ENCODE measurements at regions not wholly inside any gene's neighbourhood (a gene's known extent, or its start where the extent isn't known, plus 50 kb on each side); places are given as distances from the start of the nearest gene placed in this dataset.
"Not testable (repeated sequence)": the region's sequence is repeated elsewhere in the genome, so short reads cannot be mapped to it uniquely, and the experiment has no call there.

GRCh38 chr5:102098606-102099005, 197.5 kb downstream of the SLCO4C1 start:
- not testable (repeated sequence) for H3K4me3 Mint-ChIP-seq; H3K4me1 Mint-ChIP-seq; ATAC-seq (ENCODE audit: low read depth); H3K27me3 Mint-ChIP-seq; H3K27ac Mint-ChIP-seq; H3K9me3 Mint-ChIP-seq; H3K36me3 Mint-ChIP-seq; DNase-seq (ENCODE audit: low spot score in 2 of 2)

- DNase-seq (ENCODE audit: low spot score in 2 of 2): no peak
- peaks cover 5% of the 10 kb centered on the region for H3K9me3 Mint-ChIP-seq
- ATAC-seq (ENCODE audit: low read depth): no peak
Observed at GRCh38 chr5:102090770-102091169, 205.3 kb downstream of the SLCO4C1 start.

DNA sequence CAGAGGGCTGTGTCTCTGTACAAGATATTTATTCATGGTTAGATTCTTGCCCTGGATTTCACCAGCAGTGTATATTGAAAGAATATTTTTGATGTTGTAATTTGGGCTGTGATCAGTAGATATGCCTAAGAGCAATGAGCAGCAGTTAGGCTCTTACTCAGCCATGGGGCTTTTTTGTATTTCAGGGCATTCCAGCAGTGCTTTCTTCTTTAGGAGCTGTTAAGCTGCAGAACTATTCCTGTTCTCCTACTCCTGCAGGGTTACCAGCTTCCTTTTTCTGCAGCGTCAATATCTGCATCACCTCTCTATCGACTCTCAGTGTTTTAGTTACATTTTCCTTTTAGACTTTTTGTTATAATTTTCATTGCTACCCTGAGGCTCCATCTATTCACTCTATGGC, 206.2 kb downstream of the SLCO4C1 start:
- no peak for ATAC-seq (ENCODE audit: low read depth)

More at GRCh38 chr5:102090770-102091169, 205.3 kb downstream of the SLCO4C1 start:
- Mint-ChIP-seq H3K4me1 (no peaks in the 10 kb centered on the region), H3K36me3 (no peaks in the 10 kb centered on the region), H3K4me3 (no peak overlapping the region), H3K27ac (no peak overlapping the region), H3K27me3 (peaks cover 1% of the 10 kb centered on the region)

GRCh38 chr5:102087906-102088305, 208.2 kb downstream of the SLCO4C1 start:
- Mint-ChIP-seq H3K36me3 (no peaks in the 10 kb centered on the region), H3K27me3 (no peaks in the 10 kb centered on the region), H3K4me3 (no peak overlapping the region), H3K9me3 (peaks cover 3% of the 10 kb centered on the region), H3K27ac (no peak overlapping the region), H3K4me1 (no peaks in the 10 kb centered on the region)
- DNase-seq (ENCODE audit: low spot score in 2 of 2) (no peak), ATAC-seq (ENCODE audit: low read depth) (no peak)

More for the DNA sequence above, 206.2 kb downstream of the SLCO4C1 start:
- Mint-ChIP-seq H3K4me3 (no peak overlapping the region), H3K9me3 (peaks cover 3% of the 10 kb centered on the region), H3K27ac (no peak overlapping the region), H3K4me1 (no peaks in the 10 kb centered on the region), H3K36me3 (no peaks in the 10 kb centered on the region), H3K27me3 (peaks cover 1% of the 10 kb centered on the region)
- DNase-seq (ENCODE audit: low spot score in 2 of 2): no peak

DNA sequence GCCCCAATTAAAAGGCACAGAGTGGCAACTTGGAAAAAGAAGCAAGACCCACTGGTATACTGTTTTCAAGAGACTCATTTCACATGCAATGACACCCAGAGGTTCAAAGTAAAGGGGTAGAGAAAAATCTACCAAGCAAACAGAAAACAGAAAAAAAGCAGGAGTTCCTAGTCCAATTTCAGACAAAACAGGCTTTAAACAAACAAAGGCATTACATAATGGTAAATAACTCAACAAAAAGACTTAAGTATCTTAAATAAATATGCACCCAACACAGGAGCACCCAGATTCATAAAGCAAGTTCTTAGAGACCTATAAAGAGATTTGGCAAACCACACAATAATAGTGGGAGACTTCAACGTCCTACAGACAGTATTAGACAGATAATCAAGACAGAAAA, 215.8 kb downstream of the SLCO4C1 start:
- peaks cover 7% of the 10 kb centered on the region for H3K9me3 Mint-ChIP-seq
- H3K36me3 Mint-ChIP-seq: no peaks in the 10 kb centered on the region
- no peaks in the 10 kb centered on the region for H3K4me1 Mint-ChIP-seq
- DNase-seq (ENCODE audit: low spot score in 2 of 2) (no peak), ATAC-seq (ENCODE audit: low read depth) (no peak)
- H3K27me3 Mint-ChIP-seq: no peaks in the 10 kb centered on the region
- no peak overlapping the region for H3K27ac Mint-ChIP-seq
- no peak overlapping the region for H3K4me3 Mint-ChIP-seq

- H3K27ac Mint-ChIP-seq: no peak overlapping the region
- DNase-seq (ENCODE audit: low spot score in 2 of 2) (no peak), ATAC-seq (ENCODE audit: low read depth) (no peak)
- H3K4me3 Mint-ChIP-seq: no peak overlapping the region
- H3K27me3 Mint-ChIP-seq: no peaks in the 10 kb centered on the region
- H3K9me3 Mint-ChIP-seq: peaks cover 3% of the 10 kb centered on the region
- no peaks in the 10 kb centered on the region for H3K4me1 Mint-ChIP-seq
- H3K36me3 Mint-ChIP-seq: no peaks in the 10 kb centered on the region
Observed at GRCh38 chr5:102077920-102078319, 218.2 kb downstream of the SLCO4C1 start.

GRCh38 chr5:102069974-102070373, 226.1 kb downstream of the SLCO4C1 start:
- no peak for ATAC-seq (ENCODE audit: low read depth)

DNA sequence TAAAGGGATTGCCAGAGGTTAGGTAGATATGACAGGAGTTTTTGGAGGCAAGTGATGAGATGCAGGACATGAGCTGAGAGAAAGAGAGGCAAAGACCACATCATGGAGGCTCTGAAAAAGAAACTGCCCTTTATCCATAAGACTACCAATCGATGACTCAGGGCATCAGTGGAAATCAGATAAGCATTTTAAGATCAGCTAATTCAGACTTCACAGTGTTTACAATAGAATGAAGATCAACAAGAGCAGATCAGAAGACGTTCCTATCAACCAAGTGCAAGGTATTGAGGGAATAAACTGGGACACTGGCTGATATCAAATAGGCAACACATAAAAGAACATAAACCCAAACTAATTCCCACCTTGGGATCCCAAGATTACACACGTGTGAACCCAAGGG, 227.2 kb downstream of the SLCO4C1 start:
- no peaks in the 10 kb centered on the region for H3K36me3 Mint-ChIP-seq
- no peaks in the 10 kb centered on the region for H3K9me3 Mint-ChIP-seq
- no peak overlapping the region for H3K27ac Mint-ChIP-seq
- no peaks in the 10 kb centered on the region for H3K4me1 Mint-ChIP-seq
- no peak overlapping the region for H3K4me3 Mint-ChIP-seq
- H3K27me3 Mint-ChIP-seq: no peaks in the 10 kb centered on the region
- no peak for DNase-seq (ENCODE audit: low spot score in 2 of 2)
- no peak for ATAC-seq (ENCODE audit: low read depth)

More at GRCh38 chr5:102069974-102070373, 226.1 kb downstream of the SLCO4C1 start:
- no peak overlapping the region for H3K27ac Mint-ChIP-seq
- no peaks in the 10 kb centered on the region for H3K4me1 Mint-ChIP-seq
- H3K36me3 Mint-ChIP-seq: no peaks in the 10 kb centered on the region
- no peaks in the 10 kb centered on the region for H3K27me3 Mint-ChIP-seq
- no peaks in the 10 kb centered on the region for H3K9me3 Mint-ChIP-seq
- DNase-seq (ENCODE audit: low spot score in 2 of 2): no peak
- no peak overlapping the region for H3K4me3 Mint-ChIP-seq

GRCh38 chr5:102049517-102049916, 246.6 kb downstream of the SLCO4C1 start:
- no peak overlapping the region for H3K4me3 Mint-ChIP-seq
- no peaks in the 10 kb centered on the region for H3K9me3 Mint-ChIP-seq
- ATAC-seq (ENCODE audit: low read depth) (no peak), DNase-seq (ENCODE audit: low spot score in 2 of 2) (no peak)
- no peak overlapping the region for H3K27ac Mint-ChIP-seq
- H3K27me3 Mint-ChIP-seq: no peaks in the 10 kb centered on the region
- no peaks in the 10 kb centered on the region for H3K36me3 Mint-ChIP-seq
- H3K4me1 Mint-ChIP-seq: no peaks in the 10 kb centered on the region

DNA sequence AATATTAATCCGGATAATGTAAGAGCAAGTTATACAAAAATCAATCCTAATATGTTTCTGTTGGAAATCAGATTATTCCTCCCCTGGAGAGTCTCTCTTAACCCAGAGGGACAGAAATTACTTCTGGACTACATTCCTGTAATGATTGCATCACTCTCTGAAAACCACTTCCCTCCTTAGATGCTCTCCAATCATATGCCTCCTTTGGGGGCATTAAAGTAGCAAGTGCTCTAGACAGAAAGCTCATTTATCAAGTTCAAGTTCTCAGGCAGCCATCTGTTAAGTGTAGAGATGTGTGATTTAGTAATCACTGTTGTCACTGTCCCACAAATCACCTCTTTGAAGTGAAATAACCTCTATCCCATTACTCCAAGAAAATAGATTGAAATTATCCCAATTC, 247.1 kb downstream of the SLCO4C1 start:
- Mint-ChIP-seq H3K4me3 (no peak overlapping the region), H3K4me1 (no peaks in the 10 kb centered on the region), H3K9me3 (no peaks in the 10 kb centered on the region), H3K27ac (no peak overlapping the region), H3K27me3 (no peaks in the 10 kb centered on the region), H3K36me3 (no peaks in the 10 kb centered on the region)
- DNase-seq (ENCODE audit: low spot score in 2 of 2) (no peak), ATAC-seq (ENCODE audit: low read depth) (no peak)

GRCh38 chr5:102047073-102047472, 249.0 kb downstream of the SLCO4C1 start:
- H3K27me3 Mint-ChIP-seq; H3K4me1 Mint-ChIP-seq; ATAC-seq (ENCODE audit: low read depth); DNase-seq (ENCODE audit: low spot score in 2 of 2); H3K27ac Mint-ChIP-seq; H3K36me3 Mint-ChIP-seq; H3K9me3 Mint-ChIP-seq; H3K4me3 Mint-ChIP-seq: not testable (repeated sequence)

DNA sequence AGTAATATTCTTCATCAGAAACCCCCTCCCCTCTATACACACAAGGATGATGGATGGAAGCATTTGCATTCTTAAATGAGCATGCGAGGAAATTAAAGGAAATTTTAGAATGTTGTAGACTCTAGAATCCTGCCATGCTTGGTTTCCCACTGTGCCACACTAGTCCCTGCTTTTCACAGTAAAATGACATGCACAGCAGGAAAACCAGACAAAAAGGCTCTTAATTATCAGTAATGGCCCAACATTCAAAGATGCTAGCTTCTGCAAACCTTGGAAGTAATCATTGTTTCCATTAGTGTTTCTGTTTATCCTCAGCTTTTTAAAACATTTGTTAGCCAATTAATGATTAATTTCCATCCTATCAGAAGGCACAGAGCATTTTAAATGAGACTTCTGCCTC, 255.8 kb downstream of the SLCO4C1 start:
- no peaks in the 10 kb centered on the region for H3K36me3 Mint-ChIP-seq
- H3K4me1 Mint-ChIP-seq: no peaks in the 10 kb centered on the region
- no peak for DNase-seq (ENCODE audit: low spot score in 2 of 2)
- no peak overlapping the region for H3K4me3 Mint-ChIP-seq
- no peak overlapping the region for H3K27ac Mint-ChIP-seq
- H3K27me3 Mint-ChIP-seq: no peaks in the 10 kb centered on the region
- no peak for ATAC-seq (ENCODE audit: low read depth)
- no peaks in the 10 kb centered on the region for H3K9me3 Mint-ChIP-seq

GRCh38 chr5:102036927-102037326, 259.2 kb downstream of the SLCO4C1 start:
- Mint-ChIP-seq H3K9me3 (no peaks in the 10 kb centered on the region), H3K4me1 (no peaks in the 10 kb centered on the region), H3K27me3 (no peaks in the 10 kb centered on the region), H3K4me3 (no peak overlapping the region), H3K27ac (no peak overlapping the region), H3K36me3 (no peaks in the 10 kb centered on the region)
- no peak for ATAC-seq (ENCODE audit: low read depth)
- DNase-seq (ENCODE audit: low spot score in 2 of 2): no peak

DNA sequence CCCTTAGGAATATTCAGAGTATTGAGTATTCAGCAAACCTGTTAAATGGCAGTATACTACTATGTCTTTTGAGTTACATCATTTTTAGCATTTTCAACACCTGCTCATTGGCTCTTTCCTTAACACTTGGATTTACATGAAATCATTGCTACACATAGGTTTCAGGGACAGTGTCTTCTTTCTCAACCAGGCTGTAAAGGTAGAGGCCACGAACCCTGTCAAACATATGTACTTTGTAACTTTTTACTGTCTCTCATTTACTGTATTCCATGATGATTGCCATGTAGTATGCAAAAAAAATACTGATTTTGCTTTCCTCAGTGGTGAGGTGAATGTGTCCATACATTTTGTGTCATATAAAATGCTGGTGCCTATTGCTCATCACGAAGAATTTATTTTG, 264.4 kb downstream of the SLCO4C1 start:
- no peaks in the 10 kb centered on the region for H3K4me1 Mint-ChIP-seq
- no peak overlapping the region for H3K4me3 Mint-ChIP-seq
- ATAC-seq (ENCODE audit: low read depth): no peak
- H3K9me3 Mint-ChIP-seq: no peaks in the 10 kb centered on the region
- no peak overlapping the region for H3K27ac Mint-ChIP-seq
- no peaks in the 10 kb centered on the region for H3K27me3 Mint-ChIP-seq
- H3K36me3 Mint-ChIP-seq: no peaks in the 10 kb centered on the region
- DNase-seq (ENCODE audit: low spot score in 2 of 2): no peak

- H3K4me1 Mint-ChIP-seq: no peaks in the 10 kb centered on the region
- H3K27me3 Mint-ChIP-seq: no peaks in the 10 kb centered on the region
- ATAC-seq (ENCODE audit: low read depth) (no peak), DNase-seq (ENCODE audit: low spot score in 2 of 2) (no peak)
- H3K9me3 Mint-ChIP-seq: peaks cover 3% of the 10 kb centered on the region
- H3K4me3 Mint-ChIP-seq: no peak overlapping the region
- no peaks in the 10 kb centered on the region for H3K36me3 Mint-ChIP-seq
- H3K27ac Mint-ChIP-seq: no peak overlapping the region
Observed at GRCh38 chr5:102018690-102019089, 277.4 kb downstream of the SLCO4C1 start.

Measured in memory B cell (primary cell).